OCI-LY7 (cell line): ENCODE measurements at regions not wholly inside any gene's neighbourhood (a gene's known extent, or its start where the extent isn't known, plus 50 kb on each side); places are given as distances from the start of the nearest gene placed in this dataset.

ENCODE experiments used
- BruUV-seq: library from RNA; stranded (reverse); fragments of 400-500 nt; replicated peaks from 2 replicates; lab custom pipeline; 2021; lab: Mats Ljungman, UMichigan
- CTCF ChIA-PET: fragments of 300-600 bp; sonication (Branson Sonifier 250); formaldehyde crosslinking; loops from one replicate; lab custom pipeline; 2022; ENCODE audit warnings: antibody characterized with exemption; ENCODE audit not compliant: unreplicated experiment; lab: Charles Lee
- POLR2A ChIA-PET: fragments of 300-600 bp; sonication (Branson Sonifier 250); formaldehyde crosslinking; loops from one replicate; lab custom pipeline; 2022; ENCODE audit warnings: antibody characterized with exemption; lab: Charles Lee
- DNase-seq: peaks from one replicate; pipeline ENCODE4 v3.0.0-alpha.2; 2015; ENCODE audit warnings: low spot score
- H2AFZ ChIP-seq: fragments of 200-600 bp; sonication (generic), shearing (Covaris generic); 2 replicates; pipeline ENCODE4 v1.6.1; 2014; ENCODE audit warnings: mild to moderate bottlenecking, antibody characterized with exemption, low read length, moderate library complexity
- H3K27ac ChIP-seq: fragments of 200-600 bp; sonication (generic); 2 replicates; pipeline ENCODE4 v1.5.1; 2014; ENCODE audit warnings: mixed run types, low read depth, mild to moderate bottlenecking, moderate library complexity, low read length, inconsistent platforms; ENCODE audit not compliant: poor library complexity, severe bottlenecking
- H3K36me3 ChIP-seq: fragments of 200-600 bp; sonication (generic); 2 replicates; pipeline ENCODE4 v1.6.1; 2014; ENCODE audit warnings: mild to moderate bottlenecking, antibody characterized with exemption, low read length, moderate library complexity, mixed read lengths; ENCODE audit not compliant: insufficient read depth
- H3K4me1 ChIP-seq: fragments of 200-600 bp; sonication (generic); 2 replicates; pipeline ENCODE4 v1.5.1; 2014; ENCODE audit warnings: mild to moderate bottlenecking, low read length; ENCODE audit not compliant: insufficient read depth, poor library complexity, severe bottlenecking
- H3K4me2 ChIP-seq: fragments of 200-600 bp; sonication (generic); 2 replicates; pipeline ENCODE4 v1.6.1; 2014; ENCODE audit warnings: mild to moderate bottlenecking, low read length
- H3K4me3 ChIP-seq: fragments of 200-600 bp; sonication (generic); 2 replicates; pipeline ENCODE4 v1.5.1; 2014; ENCODE audit warnings: mild to moderate bottlenecking, low read depth, low read length; ENCODE audit not compliant: poor library complexity, severe bottlenecking
- H3K79me2 ChIP-seq: fragments of 200-600 bp; sonication (generic); 2 replicates; pipeline ENCODE4 v1.6.1; 2016; ENCODE audit warnings: low read depth, mild to moderate bottlenecking, low read length, moderate library complexity, mixed read lengths; ENCODE audit not compliant: insufficient read depth
- H3K9me2 ChIP-seq: fragments of 200-600 bp; sonication (generic); 2 replicates; pipeline ENCODE4 v1.6.1; 2016; ENCODE audit warnings: mild to moderate bottlenecking, low read length, mixed read lengths; ENCODE audit not compliant: insufficient read depth
- H3K9me3 ChIP-seq: fragments of 200-600 bp; sonication (generic); 2 replicates; pipeline ENCODE4 v1.6.1; 2014; ENCODE audit warnings: mild to moderate bottlenecking, mixed run types, low read length, mixed read lengths
- H4K20me1 ChIP-seq: fragments of 200-600 bp; sonication (generic); 2 replicates; pipeline ENCODE4 v1.6.1; 2014; ENCODE audit warnings: mild to moderate bottlenecking, antibody characterized with exemption, low read length, moderate library complexity, mixed read lengths; ENCODE audit not compliant: insufficient read depth
- EZH2phosphoT487 ChIP-seq: fragments of 200-600 bp; sonication (generic); IDR thresholded peaks from 2 replicates; pipeline ENCODE4 v1.6.1; 2018; ENCODE audit warnings: low read depth, borderline replicate concordance, mild to moderate bottlenecking, mixed run types, antibody characterized with exemption, low read length, moderate library complexity, mixed read lengths
- intact Hi-C: fragments of 100-400 bp; cut with micrococcal nuclease; formaldehyde crosslinking; loops from one replicate; pipeline ENCODE4 v1.10.0; 2022; ENCODE audit not compliant: unreplicated experiment
- TF ChIP-seq, protein P1 (sequence below): fragments of 200-600 bp; sonication (generic); conservative IDR thresholded peaks from 2 replicates; pipeline ENCODE4 v1.5.1; 2014; ENCODE audit warnings: mild to moderate bottlenecking, antibody characterized with exemption, low read length, moderate library complexity, mixed read lengths

DNA sequence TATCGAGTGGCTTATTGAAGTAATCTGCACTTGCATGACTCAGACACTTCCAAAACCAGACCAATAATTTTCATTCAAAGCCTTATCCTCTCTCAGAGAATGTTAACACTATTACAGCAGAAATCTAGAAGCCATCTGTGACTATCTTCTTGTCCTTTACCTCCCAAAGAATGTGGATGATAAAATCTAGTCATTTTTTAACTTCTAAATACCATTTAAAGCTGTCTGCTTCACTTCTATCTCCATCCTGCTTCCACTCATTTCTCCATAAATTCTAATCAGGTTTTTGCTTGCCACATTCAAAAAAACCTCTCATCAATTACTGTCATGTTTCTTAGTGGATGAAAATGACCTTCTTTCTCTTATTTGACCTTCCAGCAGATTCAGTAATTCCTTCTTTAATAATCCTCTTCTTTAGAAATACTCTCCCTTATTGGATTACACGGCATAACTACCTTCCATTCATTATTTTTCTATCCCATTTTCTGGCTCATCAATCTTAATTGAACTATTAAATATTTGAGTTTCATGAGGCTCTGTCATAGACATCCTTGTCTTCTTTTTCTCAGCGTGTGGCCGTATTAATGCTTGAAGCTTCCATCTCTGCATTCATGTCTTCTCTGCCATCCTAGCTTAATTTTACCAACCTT, 1999.4 kb downstream of the MRPL39 start:
- Histone ChIP-seq H3K4me3 (no peak overlapping the region), H3K4me2 (no peak overlapping the region), H3K36me3 (no peaks in the 10 kb centered on the region), H4K20me1 (no peaks in the 10 kb centered on the region), H3K9me2 (no peaks in the 10 kb centered on the region), H3K79me2 (no peaks in the 10 kb centered on the region), H2AFZ (no peak overlapping the region), H3K27ac (no peak overlapping the region), H3K4me1 (no peaks in the 10 kb centered on the region), H3K9me3 (peaks cover 9% of the 10 kb centered on the region; the same call in 1 of the 2 replicates)
- CTCF ChIA-PET = no interaction called here
- no TSS peak for BruUV-seq
- intact Hi-C loops = loop anchor here (5.0 kb wide), 1 partner anchor 324 kb away; no protein-coding TSS in a partner anchor
- no peak for DNase-seq
- no peak for TF ChIP-seq EZH2phosphoT487
- TF ChIP-seq, protein P1, sequence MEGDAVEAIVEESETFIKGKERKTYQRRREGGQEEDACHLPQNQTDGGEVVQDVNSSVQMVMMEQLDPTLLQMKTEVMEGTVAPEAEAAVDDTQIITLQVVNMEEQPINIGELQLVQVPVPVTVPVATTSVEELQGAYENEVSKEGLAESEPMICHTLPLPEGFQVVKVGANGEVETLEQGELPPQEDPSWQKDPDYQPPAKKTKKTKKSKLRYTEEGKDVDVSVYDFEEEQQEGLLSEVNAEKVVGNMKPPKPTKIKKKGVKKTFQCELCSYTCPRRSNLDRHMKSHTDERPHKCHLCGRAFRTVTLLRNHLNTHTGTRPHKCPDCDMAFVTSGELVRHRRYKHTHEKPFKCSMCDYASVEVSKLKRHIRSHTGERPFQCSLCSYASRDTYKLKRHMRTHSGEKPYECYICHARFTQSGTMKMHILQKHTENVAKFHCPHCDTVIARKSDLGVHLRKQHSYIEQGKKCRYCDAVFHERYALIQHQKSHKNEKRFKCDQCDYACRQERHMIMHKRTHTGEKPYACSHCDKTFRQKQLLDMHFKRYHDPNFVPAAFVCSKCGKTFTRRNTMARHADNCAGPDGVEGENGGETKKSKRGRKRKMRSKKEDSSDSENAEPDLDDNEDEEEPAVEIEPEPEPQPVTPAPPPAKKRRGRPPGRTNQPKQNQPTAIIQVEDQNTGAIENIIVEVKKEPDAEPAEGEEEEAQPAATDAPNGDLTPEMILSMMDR = no peak
- POLR2A ChIA-PET = interaction anchor here (1.0 to 1.1 kb wide), 2 partner anchors 16 to 50 kb away, joined by 3 read pairs; no protein-coding TSS in a partner anchor

DNA sequence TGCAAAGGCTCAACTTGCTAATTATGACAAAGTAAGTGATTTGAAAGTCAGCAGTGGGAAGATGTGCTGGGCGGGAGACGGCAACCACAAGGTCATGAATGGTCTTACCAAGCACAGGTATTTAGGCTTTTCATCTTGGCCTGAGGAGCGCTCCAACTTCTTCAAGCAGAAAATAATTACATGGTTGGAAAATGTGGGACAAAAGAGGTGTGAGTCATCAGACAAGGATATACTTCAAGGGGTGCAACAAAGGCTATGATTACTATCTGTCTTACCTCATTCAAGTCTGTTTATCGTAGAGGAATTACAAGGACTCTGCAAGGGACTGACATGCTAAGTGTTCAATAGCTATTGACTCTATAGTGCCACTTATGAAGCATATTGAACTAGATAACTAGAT, 2005.7 kb downstream of the MRPL39 start:
- Histone ChIP-seq H3K9me3 (peaks cover 23% of the 10 kb centered on the region; the same call in 1 of the 2 replicates), H3K27ac (no peak overlapping the region), H3K4me1 (no peaks in the 10 kb centered on the region), H4K20me1 (no peaks in the 10 kb centered on the region), H3K79me2 (no peaks in the 10 kb centered on the region), H3K4me3 (no peak overlapping the region), H3K4me2 (no peak overlapping the region), H2AFZ (no peak overlapping the region), H3K9me2 (no peaks in the 10 kb centered on the region), H3K36me3 (no peaks in the 10 kb centered on the region)
- DNase-seq = no peak
- ChIA-PET POLR2A (no interaction called here), CTCF (no interaction called here)
- no TSS peak for BruUV-seq
- intact Hi-C loops = no loop called here
- TF ChIP-seq EZH2phosphoT487 = no peak
- TF ChIP-seq, protein P1 = no peak

DNA sequence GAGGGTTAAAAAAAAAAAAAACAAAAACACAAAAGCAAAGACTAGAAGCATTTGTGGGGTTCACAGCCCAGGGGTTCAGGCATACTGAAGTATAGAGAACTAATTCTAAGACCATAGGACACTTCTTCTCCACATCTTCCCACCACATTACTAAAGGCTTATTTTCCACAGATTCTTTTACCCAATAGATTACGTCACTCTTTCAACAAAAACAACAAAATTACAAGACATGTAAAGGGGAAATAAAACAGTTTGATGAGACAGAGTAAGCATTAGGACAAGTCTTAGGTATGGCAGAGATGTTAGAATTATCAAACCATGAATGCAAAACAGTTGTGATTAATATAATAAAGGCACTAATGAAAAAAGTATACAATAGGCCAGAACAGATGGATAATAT, 2013.7 kb downstream of the MRPL39 start:
- no peak overlapping the region for H3K4me3 ChIP-seq
- intact Hi-C loops = no loop called here
- H3K36me3 ChIP-seq = no peaks in the 10 kb centered on the region
- BruUV-seq = no TSS peak
- no peaks in the 10 kb centered on the region for H3K79me2 ChIP-seq
- H3K27ac ChIP-seq = no peak overlapping the region
- H2AFZ ChIP-seq = no peak overlapping the region
- no peak for TF ChIP-seq EZH2phosphoT487
- TF ChIP-seq, protein P1 = no peak
- H3K4me2 ChIP-seq = no peak overlapping the region
- H4K20me1 ChIP-seq = no peaks in the 10 kb centered on the region
- no peak for DNase-seq
- no peaks in the 10 kb centered on the region for H3K9me2 ChIP-seq
- CTCF ChIA-PET = no interaction called here
- POLR2A ChIA-PET = no interaction called here
- H3K4me1 ChIP-seq = no peaks in the 10 kb centered on the region
- peaks cover 26% of the 10 kb centered on the region; the same call in 1 of the 2 replicates for H3K9me3 ChIP-seq
